Cerebellar cortex (tissue), 1 donor: ENCODE measurements at regions not wholly inside any gene's neighbourhood (a gene's known extent, or its start where the extent isn't known, plus 50 kb on each side); places are given as distances from the start of the nearest gene placed in this dataset.
"Not testable (repeated sequence)": the region's sequence is repeated elsewhere in the genome, so short reads cannot be mapped to it uniquely, and the experiment has no call there.

ENCODE experiments used
- DNase-seq: peaks from one replicate; pipeline ENCODE4 v3.0.0-alpha.2; 2015; ENCODE audit warnings: low spot score

GRCh38 chr1:78298349-78298748 is 192.4 kb upstream of the PTGFR start:
- no peak for DNase-seq

- DNase-seq = no peak
Measured at GRCh38 chr1:78301141-78301540, 189.6 kb upstream of the PTGFR start.

GRCh38 chr1:78303620-78304019 is 187.2 kb upstream of the PTGFR start:
- DNase-seq = no peak

GRCh38 chr1:78304341-78304740 is 186.4 kb upstream of the PTGFR start:
- DNase-seq = no peak

- no peak for DNase-seq
Measured at GRCh38 chr1:78304761-78305160, 186.0 kb upstream of the PTGFR start.

- DNase-seq = not testable (repeated sequence)
Measured at GRCh38 chr1:78310261-78310660, 180.5 kb upstream of the PTGFR start.

GRCh38 chr1:78318011-78318410 is 172.8 kb upstream of the PTGFR start:
- no peak for DNase-seq

- DNase-seq = no peak
Measured at GRCh38 chr1:78319603-78320002, 171.2 kb upstream of the PTGFR start.

GRCh38 chr1:78322928-78323680 is 167.7 kb upstream of the PTGFR start:
- no peak for DNase-seq

GRCh38 chr1:78325293-78325692 is 165.5 kb upstream of the PTGFR start:
- no peak for DNase-seq

GRCh38 chr1:78329475-78329874 is 161.3 kb upstream of the PTGFR start:
- DNase-seq = no peak

GRCh38 chr1:78331799-78332198 is 159.0 kb upstream of the PTGFR start:
- DNase-seq = no peak

GRCh38 chr1:78333502-78333901 is 157.3 kb upstream of the PTGFR start:
- peak; percentile 4 for DNase-seq

- DNase-seq = no peak
Measured at GRCh38 chr1:78334114-78334513, 156.7 kb upstream of the PTGFR start.

- DNase-seq = no peak
Measured at GRCh38 chr1:78334952-78335351, 155.8 kb upstream of the PTGFR start.

- not testable (repeated sequence) for DNase-seq
Measured at GRCh38 chr1:78336751-78337150, 154.0 kb upstream of the PTGFR start.

GRCh38 chr1:78339490-78339889 is 151.3 kb upstream of the PTGFR start:
- no peak for DNase-seq

GRCh38 chr1:78340006-78340405 is 150.8 kb upstream of the PTGFR start:
- no peak for DNase-seq

- no peak for DNase-seq
Measured at GRCh38 chr1:78348496-78349284, 142.1 kb upstream of the PTGFR start.

GRCh38 chr1:78351551-78352216 is 139.1 kb upstream of the PTGFR start:
- no peak for DNase-seq

- no peak for DNase-seq
Measured at GRCh38 chr1:78355656-78356055, 135.1 kb upstream of the PTGFR start.

GRCh38 chr1:78358165-78358564 is 132.6 kb upstream of the PTGFR start:
- DNase-seq = no peak

- no peak for DNase-seq
Measured at GRCh38 chr1:78359666-78360065, 131.1 kb upstream of the PTGFR start.
